GM12878 (cell line): ENCODE measurements at regions not wholly inside any gene's neighbourhood (a gene's known extent, or its start where the extent isn't known, plus 50 kb on each side); places are given as distances from the start of the nearest gene placed in this dataset.

Experiments used
- ATAC-seq: fragments of 200-7000 bp; cut with Tn5 transposase; 3 replicates; pipeline ENCODE4 v1.9.1; 2020; ENCODE audit warnings: mild to moderate bottlenecking, moderate library complexity
- BruUV-seq: library from RNA; stranded (reverse); fragments of 400-500 nt; replicated peaks from 2 replicates; lab custom pipeline; 2021; lab: Mats Ljungman, UMichigan
- CTCF ChIA-PET: fragments of 300-600 bp; sonication (Branson Sonifier 250); formaldehyde crosslinking; extraction: SDS; loops from one replicate; lab custom pipeline; 2021; ENCODE audit warnings: inconsistent platforms; lab: Yijun Ruan, JAX
- POLR2A ChIA-PET: fragments of 350-600 bp; formaldehyde crosslinking; extraction: SDS; loops from one replicate; lab custom pipeline; 2021; ENCODE audit warnings: inconsistent platforms; lab: Charles Lee
- RAD21 ChIA-PET: fragments of 300-600 bp; sonication (Branson Sonifier 250); formaldehyde crosslinking; loops from one replicate; lab custom pipeline; 2023; ENCODE audit warnings: antibody characterized with exemption; ENCODE audit not compliant: unreplicated experiment; lab: Charles Lee
- SMC1A ChIA-PET: fragments of 300-600 bp; sonication (Branson Sonifier 250); formaldehyde crosslinking; loops from one replicate; lab custom pipeline; 2023; ENCODE audit not compliant: unreplicated experiment, uncharacterized antibody; lab: Charles Lee
- DNase-seq: peaks from one replicate; pipeline ENCODE4 v3.0.0-alpha.2; 2011; ENCODE audit warnings: low read depth, low spot score
- FAIRE-seq: peaks from 3 replicates; lab custom pipeline; 2011; peaks lifted over from hg19 to GRCh38; lab: Jason Lieb, UNC
- H2AFZ ChIP-seq: 2 replicates; pipeline ENCODE4 v1.6.0; 2011; ENCODE audit warnings: low read depth, low read length, control low read depth; ENCODE audit not compliant: control insufficient read depth
- H3K27ac ChIP-seq: 2 replicates; pipeline ENCODE4 v1.5.1; 2011; ENCODE audit warnings: control low read depth; ENCODE audit not compliant: control insufficient read depth, insufficient read depth
- H3K27me3 ChIP-seq, 2 experiments: replicated peaks in 1 of 2; 2 replicates each; pipeline versions ENCODE4 v1.6.0 to v1.6.1; 2011; ENCODE audit warnings: low read length in 1 of 2; ENCODE audit not compliant: control insufficient read depth in 2 of 2, insufficient read depth in 2 of 2
- H3K36me3 ChIP-seq, 2 experiments: 2 replicates each; pipeline ENCODE4 v1.5.1; 2011; ENCODE audit warnings: low read length in 1 of 2; ENCODE audit not compliant: control insufficient read depth in 2 of 2, insufficient read depth in 2 of 2
- H3K4me1 ChIP-seq: 2 replicates; pipeline ENCODE4 v1.6.1; 2011; ENCODE audit warnings: mild to moderate bottlenecking, low read length, moderate library complexity, mixed read lengths; ENCODE audit not compliant: control insufficient read depth, insufficient read depth
- H3K4me2 ChIP-seq: 2 replicates; pipeline ENCODE4 v1.6.0; 2011; ENCODE audit warnings: control low read depth; ENCODE audit not compliant: control insufficient read depth, insufficient read depth
- H3K4me3 ChIP-seq: fragments of 200-600 bp; sonication (generic); 2 replicates; pipeline ENCODE4 v1.5.1; 2016
- H3K79me2 ChIP-seq: 2 replicates; pipeline ENCODE4 v1.6.0; 2011; ENCODE audit warnings: low read length; ENCODE audit not compliant: control insufficient read depth, insufficient read depth
- H3K9ac ChIP-seq: 2 replicates; pipeline ENCODE4 v1.8.0; 2011; ENCODE audit warnings: low read length, control low read depth, mixed read lengths; ENCODE audit not compliant: control insufficient read depth, insufficient read depth
- H3K9me3 ChIP-seq: replicated peaks from 3 replicates; pipeline ENCODE4 v1.5.1; 2011; ENCODE audit warnings: mild to moderate bottlenecking, low read length; ENCODE audit not compliant: control insufficient read depth, insufficient read depth
- H4K20me1 ChIP-seq: 2 replicates; pipeline ENCODE4 v1.6.0; 2011; ENCODE audit not compliant: control insufficient read depth, insufficient read depth
- CTCF ChIP-seq, 3 experiments: IDR thresholded peaks in 2 of 3; conservative IDR thresholded peaks in 1 of 3; 2 replicates each; pipeline ENCODE4 v1.5.1; 2011; ENCODE audit warnings: low read depth in 3 of 3, low read length in 3 of 3, mild to moderate bottlenecking in 3 of 3, control low read depth in 2 of 3, moderate library complexity in 2 of 3, inconsistent platforms in 1 of 3, mixed read lengths in 1 of 3; ENCODE audit not compliant: control insufficient read depth in 2 of 3, insufficient read depth in 1 of 3; ENCODE audit errors: extremely low read depth in 1 of 3
- ESRRA ChIP-seq: IDR thresholded peaks from 2 replicates; pipeline ENCODE4 v1.6.1; 2012; ENCODE audit warnings: mild to moderate bottlenecking, low read length, improper control_type of control experiment
- HDAC6 ChIP-seq: fragments of 200-600 bp; sonication (generic); IDR thresholded peaks from one replicate; pipeline ENCODE4 v1.8.0; 2017; ENCODE audit warnings: antibody characterized with exemption; ENCODE audit not compliant: unreplicated experiment
- IKZF1 ChIP-seq: fragments of 450-650 bp; conservative IDR thresholded peaks from 2 replicates; pipeline ENCODE4 v1.6.1; 2017; ENCODE audit warnings: antibody characterized with exemption, mild to moderate bottlenecking
- IRF4 ChIP-seq: IDR thresholded peaks from 2 replicates; pipeline ENCODE4 v1.6.1; 2011; ENCODE audit warnings: low read depth, low read length
- JUND ChIP-seq: IDR thresholded peaks from 2 replicates; pipeline ENCODE4 v1.6.1; 2012; ENCODE audit warnings: low read depth, mild to moderate bottlenecking, low read length, improper control_type of control experiment, moderate library complexity
- NBN ChIP-seq: fragments of 450-650 bp; IDR thresholded peaks from 2 replicates; pipeline ENCODE4 v1.6.1; 2016
- NFXL1 ChIP-seq: fragments of 450-650 bp; IDR thresholded peaks from 2 replicates; pipeline ENCODE4 v1.6.1; 2017; ENCODE audit warnings: antibody characterized with exemption, mild to moderate bottlenecking, borderline replicate concordance
- NRF1 ChIP-seq: conservative IDR thresholded peaks from 2 replicates; pipeline ENCODE4 v1.6.1; 2011; ENCODE audit warnings: mild to moderate bottlenecking, low read depth, low read length, improper control_type of control experiment
- PKNOX1 ChIP-seq: fragments of 450-650 bp; IDR thresholded peaks from 2 replicates; pipeline ENCODE4 v1.6.1; 2016; ENCODE audit warnings: mild to moderate bottlenecking
- RAD21 ChIP-seq: IDR thresholded peaks from 2 replicates; pipeline ENCODE4 v1.6.1; 2011; ENCODE audit warnings: mild to moderate bottlenecking, low read depth, low read length, moderate library complexity; ENCODE audit not compliant: insufficient read depth
- SKIL ChIP-seq: fragments of 450-650 bp; IDR thresholded peaks from 2 replicates; pipeline ENCODE4 v1.6.1; 2017; ENCODE audit warnings: mild to moderate bottlenecking, low read depth, inconsistent platforms; ENCODE audit not compliant: poor library complexity, severe bottlenecking
- SMAD1 ChIP-seq: fragments of 450-650 bp; IDR thresholded peaks from 2 replicates; pipeline ENCODE4 v1.6.1; 2018; ENCODE audit warnings: mild to moderate bottlenecking, low read depth; ENCODE audit not compliant: partially characterized antibody
- TCF3 ChIP-seq: IDR thresholded peaks from 2 replicates; pipeline ENCODE4 v1.6.1; 2012; ENCODE audit warnings: low read depth, mild to moderate bottlenecking, low read length, borderline replicate concordance; ENCODE audit not compliant: insufficient read depth
- TCF7 ChIP-seq: IDR thresholded peaks from 2 replicates; pipeline ENCODE4 v1.6.1; 2014; ENCODE audit warnings: antibody characterized with exemption, borderline replicate concordance
- USF2 ChIP-seq: IDR thresholded peaks from 2 replicates; pipeline ENCODE4 v1.6.1; 2011; ENCODE audit warnings: low read depth, low read length, improper control_type of control experiment, borderline replicate concordance
- ZNF384 ChIP-seq: IDR thresholded peaks from 2 replicates; pipeline ENCODE4 v1.6.1; 2012; ENCODE audit warnings: low read depth, mild to moderate bottlenecking, low read length, improper control_type of control experiment, borderline replicate concordance
- ZZZ3 ChIP-seq: IDR thresholded peaks from 2 replicates; pipeline ENCODE4 v1.6.1; 2011; ENCODE audit warnings: low read depth; ENCODE audit not compliant: control insufficient read depth, insufficient read length
- WGBS: methylation state at CpG from one replicate; pipeline ENCODE4 v1.1.6; 2016; ENCODE audit warnings: low lambda C conversion rate; ENCODE audit not compliant: insufficient replicate concordance, insufficient coverage; ENCODE audit errors: missing lambda C conversion rate; 5-methylcytosine and 5-hydroxymethylcytosine counted together
- in situ Hi-C: fragments of 300-500 bp; cut with MboI; formaldehyde crosslinking; loops from 9 replicates; pipeline ENCODE4 v1.14.3; 2018; ENCODE audit warnings: mixed read lengths
- intact Hi-C: fragments of 100-400 bp; cut with micrococcal nuclease; formaldehyde crosslinking; loops from one replicate; pipeline ENCODE4 v1.14.2; 2022; ENCODE audit not compliant: unreplicated experiment

GRCh38 chr2:129069875-129070594 lies 751.4 kb upstream of the HS6ST1 start (continued):
- TF ChIP-seq SKIL (no peak), PKNOX1 (no peak), TCF7 (no peak), SMAD1 (no peak), JUND (no peak), HDAC6 (no peak)

GRCh38 chr2:129070663-129071062 lies 752.0 kb upstream of the HS6ST1 start:
- ChIA-PET POLR2A (no interaction called here), CTCF (no interaction called here), SMC1A (interaction anchor here (1.3 kb wide), 1 partner anchor 15 kb away, joined by 3 read pairs; no protein-coding TSS in a partner anchor), RAD21 (no interaction called here)
- Histone ChIP-seq H2AFZ (no peak overlapping the region), H3K36me3 (no peaks in the 10 kb centered on the region), H3K79me2 (no peaks in the 10 kb centered on the region), H3K27ac (no peak overlapping the region), H3K9ac (no peak overlapping the region), H3K4me1 (no peaks in the 10 kb centered on the region), H3K4me3 (no peak overlapping the region), H4K20me1 (no peaks in the 10 kb centered on the region), H3K27me3 (no peaks in the 10 kb centered on the region), H3K9me3 (no peaks in the 10 kb centered on the region), H3K4me2 (no peak overlapping the region)
- no TSS peak for BruUV-seq
- DNase-seq (no peak), FAIRE-seq (no peak), ATAC-seq (no peak)
- in situ Hi-C loops (no loop called here), intact Hi-C loops (loop anchor here (10.0 kb wide), 1 partner anchor 324 kb away; no protein-coding TSS in a partner anchor)
- WGBS = 0% methylated on average over 3 of the region's 3 CpGs
- TF ChIP-seq NFXL1 (no peak), RAD21 (no peak), NRF1 (no peak), USF2 (no peak), ESRRA (no peak), IRF4 (no peak), ZZZ3 (no peak), IKZF1 (no peak), ZNF384 (no peak), NBN (no peak), CTCF (IDR thresholded peaks at IDR 0.05 in 2 of 3, conservative IDR thresholded peaks at IDR 0.05 in 1 of 3; ENCODE audit: control insufficient read depth in 2 of 3, extremely low read depth in 1 of 3, insufficient read depth in 1 of 3, low read depth in 3 of 3, low read length in 3 of 3) (no peak), TCF3 (no peak)
